ENCODE measurements at regions not wholly inside any gene's neighbourhood (a gene's known extent, or its start where the extent isn't known, plus 50 kb on each side); places are given as distances from the start of the nearest gene placed in this dataset.
"Not testable (repeated sequence)": the region's sequence is repeated elsewhere in the genome, so short reads cannot be mapped to it uniquely, and the experiment has no call there.

GRCh38 chr7:86366946-86367345, 276.8 kb upstream of the GRM3 start:
- no peak for DNase-seq

GRCh38 chr7:86340407-86340806, 303.3 kb upstream of the GRM3 start:
- DNase-seq, result not testable (repeated sequence)

- DNase-seq, result no peak
These were observed 304.7 kb upstream of the GRM3 start for GRCh38 chr7:86339051-86339450.

GRCh38 chr7:86328801-86329433, 314.8 kb upstream of the GRM3 start:
- no peak for DNase-seq

GRCh38 chr7:86326847-86327246, 316.9 kb upstream of the GRM3 start:
- DNase-seq, result no peak

- no peak for DNase-seq
These were observed 322.8 kb upstream of the GRM3 start for GRCh38 chr7:86320889-86321288.

- no peak for DNase-seq
These were observed 323.4 kb upstream of the GRM3 start for GRCh38 chr7:86320341-86320740.

GRCh38 chr7:86313842-86314241, 329.9 kb upstream of the GRM3 start:
- DNase-seq, result no peak

GRCh38 chr7:86301301-86301700, 342.4 kb upstream of the GRM3 start:
- no peak for DNase-seq

- no peak for DNase-seq
These were observed 348.2 kb upstream of the GRM3 start for GRCh38 chr7:86295526-86295925.

- no peak for DNase-seq
These were observed 361.6 kb upstream of the GRM3 start for GRCh38 chr7:86282014-86282682.

GRCh38 chr7:86280150-86280549, 363.6 kb upstream of the GRM3 start:
- DNase-seq, result no peak

- DNase-seq, result no peak
These were observed 380.9 kb upstream of the GRM3 start for GRCh38 chr7:86262781-86263180.

- DNase-seq, result no peak
These were observed 385.8 kb upstream of the GRM3 start for GRCh38 chr7:86257894-86258293.

- no peak for DNase-seq
These were observed 391.3 kb upstream of the GRM3 start for GRCh38 chr7:86252406-86252805.

- no peak for DNase-seq
These were observed 394.7 kb upstream of the GRM3 start for GRCh38 chr7:86248977-86249376.

GRCh38 chr7:86243171-86243570, 400.5 kb upstream of the GRM3 start:
- DNase-seq, result no peak

GRCh38 chr7:86226191-86226590, 417.5 kb upstream of the GRM3 start:
- no peak for DNase-seq

- DNase-seq, result no peak
These were observed 420.9 kb upstream of the GRM3 start for GRCh38 chr7:86222806-86223205.

GRCh38 chr7:86214734-86215133, 429.0 kb upstream of the GRM3 start:
- no peak for DNase-seq

GRCh38 chr7:86212976-86213375, 430.7 kb upstream of the GRM3 start:
- DNase-seq, result no peak

GRCh38 chr7:86209036-86209435, 434.7 kb upstream of the GRM3 start:
- no peak for DNase-seq

- DNase-seq, result no peak
These were observed 436.0 kb upstream of the GRM3 start for GRCh38 chr7:86207740-86208139.

- DNase-seq, result no peak
These were observed 440.9 kb upstream of the GRM3 start for GRCh38 chr7:86202833-86203232.

GRCh38 chr7:86201767-86202166, 441.9 kb upstream of the GRM3 start:
- no peak for DNase-seq

Data from NCI-H187 (cell line).